Naive thymus-derived CD4-positive, alpha-beta T cell (primary cell): ENCODE measurements at regions not wholly inside any gene's neighbourhood (a gene's known extent, or its start where the extent isn't known, plus 50 kb on each side); places are given as distances from the start of the nearest gene placed in this dataset.
A peak's percentile ranks its signal among the peaks of the same experiment; 100 is the strongest.

Source experiments
- ATAC-seq: fragments of 150-1000 bp; cut with Tn5 transposase; 2 replicates; pipeline ENCODE4 v1.10.0; 2021; ENCODE audit warnings: mild to moderate bottlenecking, moderate library complexity
- CTCF ChIA-PET: fragments of 350-600 bp; sonication (Branson Sonifier 250); formaldehyde crosslinking; loops from one replicate; lab custom pipeline; 2021; ENCODE audit warnings: antibody characterized with exemption; lab: Charles Lee
- POLR2A ChIA-PET: fragments of 350-600 bp; sonication (Branson Sonifier 250); formaldehyde crosslinking; loops from one replicate; lab custom pipeline; 2021; ENCODE audit warnings: antibody characterized with exemption, inconsistent platforms; lab: Charles Lee
- DNase-seq, 9 donors: peaks; one replicate each; pipeline versions ENCODE4 v3.0.0 to v3.0.0-alpha.2; 2020 to 2022; ENCODE audit warnings: mixed read lengths in 1 of 9
- H3K27ac ChIP-seq: one replicate; pipeline ENCODE4 v1.7.0; 2013; ENCODE audit warnings: mild to moderate bottlenecking, low read depth, low read length, moderate library complexity
- H3K27me3 ChIP-seq, 2 donors: one replicate each; pipeline ENCODE4 v1.7.0; 2013; ENCODE audit warnings: low read length in 2 of 2, mild to moderate bottlenecking in 2 of 2, moderate library complexity in 2 of 2; ENCODE audit not compliant: control insufficient read depth in 2 of 2, insufficient read depth in 2 of 2
- H3K36me3 ChIP-seq, 3 experiments: 1 replicate in 2 of 3; 2 replicates in 1 of 3; pipeline ENCODE4 v1.7.0; 2013; ENCODE audit warnings: low read length in 3 of 3, mild to moderate bottlenecking in 3 of 3, moderate library complexity in 1 of 3; ENCODE audit not compliant: insufficient read depth in 3 of 3, control insufficient read depth in 2 of 3
- H3K4me1 ChIP-seq, 2 donors: one replicate each; pipeline ENCODE4 v1.7.0; 2013; ENCODE audit warnings: low read length in 2 of 2, mild to moderate bottlenecking in 2 of 2, moderate library complexity in 1 of 2; ENCODE audit not compliant: control insufficient read depth in 2 of 2, insufficient read depth in 2 of 2
- H3K4me3 ChIP-seq: 2 replicates; pipeline ENCODE4 v1.7.0; 2013; ENCODE audit warnings: mild to moderate bottlenecking, low read length
- H3K9me3 ChIP-seq, 3 experiments: 1 replicate in 2 of 3; 2 replicates in 1 of 3; pipeline ENCODE4 v1.7.0; 2013; ENCODE audit warnings: low read length in 3 of 3; ENCODE audit not compliant: control insufficient read depth in 2 of 3
- H3K27ac Mint-ChIP-seq, 9 donors: one replicate each; pipeline ENCODE4 v1.8.0; 2020 to 2022; ENCODE audit warnings: mixed read lengths in 9 of 9, mild to moderate bottlenecking in 8 of 9, moderate library complexity in 5 of 9, inconsistent platforms in 2 of 9
- H3K27me3 Mint-ChIP-seq, 5 donors: one replicate each; pipeline ENCODE4 v1.8.0; 2021 to 2022; ENCODE audit warnings: mixed read lengths in 5 of 5, mild to moderate bottlenecking in 1 of 5
- H3K36me3 Mint-ChIP-seq, 5 donors: one replicate each; pipeline ENCODE4 v1.8.0; 2020 to 2022; ENCODE audit warnings: mixed read lengths in 5 of 5, mild to moderate bottlenecking in 3 of 5, inconsistent platforms in 1 of 5
- H3K4me1 Mint-ChIP-seq, 7 donors: one replicate each; pipeline ENCODE4 v1.8.0; 2020 to 2022; ENCODE audit warnings: mixed read lengths in 7 of 7, mild to moderate bottlenecking in 3 of 7, inconsistent platforms in 1 of 7
- H3K4me3 Mint-ChIP-seq, 10 donors: one replicate each; pipeline ENCODE4 v1.8.0; 2020 to 2022; ENCODE audit warnings: mild to moderate bottlenecking in 10 of 10, mixed read lengths in 10 of 10, moderate library complexity in 6 of 10, inconsistent platforms in 2 of 10
- H3K9me3 Mint-ChIP-seq, 11 donors: one replicate each; pipeline ENCODE4 v1.8.0; 2020 to 2022; ENCODE audit warnings: mixed read lengths in 11 of 11, mild to moderate bottlenecking in 4 of 11, inconsistent platforms in 1 of 11, moderate library complexity in 1 of 11
- intact Hi-C, 2 donors: fragments of 100-400 bp; cut with micrococcal nuclease; formaldehyde crosslinking; loops; one replicate each; pipeline ENCODE4 v1.15.1; 2023

GRCh38 chr1:201764166-201764565 lies 64.8 kb upstream of the IPO9 start:
- no peaks in the 10 kb centered on the region for H3K9me3 ChIP-seq
- Mint-ChIP-seq H3K9me3 (no peaks in the 10 kb centered on the region), H3K27ac (no peak overlapping the region), H3K4me3 (no peak overlapping the region), H3K36me3 (no peaks in the 10 kb centered on the region), H3K4me1 (peaks cover 0 to 2% (median 0%) of the 10 kb centered on the region in 7 donors), H3K27me3 (peaks cover 0 to 12% (median 0%) of the 10 kb centered on the region in 5 donors)
- intact Hi-C loops = no loop called here
- no peak overlapping the region for H3K4me3 ChIP-seq
- H3K36me3 ChIP-seq = no peaks in the 10 kb centered on the region
- POLR2A ChIA-PET = no interaction called here
- DNase-seq (no peak), ATAC-seq (no peak)
- no peak overlapping the region for H3K27ac ChIP-seq
- CTCF ChIA-PET = interaction anchor here (0.9 kb wide), 1 partner anchor 55 kb away, joined by 3 read pairs; no protein-coding TSS in a partner anchor
- no peaks in the 10 kb centered on the region for H3K27me3 ChIP-seq
- no peaks in the 10 kb centered on the region for H3K4me1 ChIP-seq

DNA sequence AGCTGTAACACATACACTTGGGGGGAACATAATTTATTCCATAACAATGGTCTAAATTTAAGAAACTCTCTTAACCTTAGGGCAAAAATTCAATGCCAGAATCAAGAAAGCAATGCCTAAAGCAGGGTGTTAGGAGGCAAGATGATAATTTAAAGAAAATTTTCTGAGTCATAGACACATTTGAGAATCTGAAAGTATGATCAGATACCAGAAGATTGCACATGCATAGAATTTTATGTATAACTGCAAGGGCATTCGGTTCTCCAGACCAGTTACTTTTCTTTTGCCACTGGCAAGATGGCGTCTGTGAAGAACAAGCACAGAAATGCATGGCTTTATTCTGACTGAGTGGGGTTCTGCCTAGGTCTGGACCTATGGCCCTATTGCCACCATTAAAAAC lies 64.4 kb upstream of the IPO9 start:
- no peaks in the 10 kb centered on the region for H3K9me3 ChIP-seq
- no peaks in the 10 kb centered on the region for H3K4me1 ChIP-seq
- H3K4me3 ChIP-seq = no peak overlapping the region
- Mint-ChIP-seq H3K9me3 (no peaks in the 10 kb centered on the region), H3K27ac (no peak overlapping the region), H3K27me3 (peaks cover 0 to 12% (median 0%) of the 10 kb centered on the region in 5 donors), H3K36me3 (no peaks in the 10 kb centered on the region), H3K4me1 (peaks cover 0 to 2% (median 0%) of the 10 kb centered on the region in 7 donors), H3K4me3 (no peak overlapping the region)
- no peak for ATAC-seq
- CTCF ChIA-PET = no interaction called here
- no peaks in the 10 kb centered on the region for H3K27me3 ChIP-seq
- H3K27ac ChIP-seq = no peak overlapping the region
- H3K36me3 ChIP-seq = no peaks in the 10 kb centered on the region
- no peak for DNase-seq
- intact Hi-C loops = no loop called here
- POLR2A ChIA-PET = no interaction called here

- peaks cover 0 to 16% (median 6%) of the 10 kb centered on the region in 11 donors for H3K9me3 Mint-ChIP-seq
- intact Hi-C loops = no loop called here
- ATAC-seq = no peak
- H3K4me3 Mint-ChIP-seq = no peak overlapping the region
- Histone ChIP-seq H3K36me3 (no peaks in the 10 kb centered on the region), H3K4me3 (no peak overlapping the region), H3K27ac (no peak overlapping the region), H3K9me3 (peaks cover 0 to 9% (median 0%) of the 10 kb centered on the region in 3 experiments), H3K27me3 (no peaks in the 10 kb centered on the region), H3K4me1 (no peaks in the 10 kb centered on the region)
- peaks cover 0 to 2% (median 0%) of the 10 kb centered on the region in 7 donors for H3K4me1 Mint-ChIP-seq
- H3K27me3 Mint-ChIP-seq = peaks cover 0 to 7% (median 0%) of the 10 kb centered on the region in 5 donors
- H3K27ac Mint-ChIP-seq = peak overlapping the region in 1 of 9 donors; percentile 26
- DNase-seq = no peak
- peaks cover 0 to 3% (median 0%) of the 10 kb centered on the region in 5 donors for H3K36me3 Mint-ChIP-seq
- ChIA-PET CTCF (no interaction called here), POLR2A (no interaction called here)
Observed at GRCh38 chr1:201766131-201766866, 62.7 kb upstream of the IPO9 start.

DNA sequence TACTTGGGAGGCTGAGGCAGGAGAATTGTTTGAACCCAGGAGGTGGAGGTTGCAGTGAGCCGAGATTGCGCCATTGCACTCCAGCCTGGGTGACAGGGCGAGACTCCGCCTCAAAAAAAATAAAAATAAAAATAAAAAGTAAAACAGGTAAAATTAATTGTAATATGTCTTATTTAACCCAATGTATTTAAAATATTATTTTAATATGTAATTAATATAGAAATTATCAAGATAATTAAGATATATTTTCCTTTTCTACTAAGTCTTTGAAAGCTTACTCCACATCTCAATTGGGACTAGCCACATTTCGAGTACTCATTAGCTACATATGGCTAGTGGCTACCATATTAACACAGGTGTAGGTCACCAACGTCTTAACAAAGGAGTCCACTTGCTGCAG lies 61.6 kb upstream of the IPO9 start:
- Mint-ChIP-seq H3K27ac (no peak overlapping the region), H3K4me3 (no peak overlapping the region), H3K36me3 (peaks cover 0 to 13% (median 4%) of the 10 kb centered on the region in 5 donors), H3K27me3 (peaks cover 0 to 7% (median 0%) of the 10 kb centered on the region in 5 donors), H3K9me3 (peaks cover 2 to 27% (median 6%) of the 10 kb centered on the region in 11 donors), H3K4me1 (peaks cover 0 to 2% (median 0%) of the 10 kb centered on the region in 7 donors)
- Histone ChIP-seq H3K27ac (no peak overlapping the region), H3K9me3 (peaks cover 0 to 12% (median 0%) of the 10 kb centered on the region in 3 experiments), H3K4me1 (no peaks in the 10 kb centered on the region), H3K36me3 (no peaks in the 10 kb centered on the region), H3K4me3 (no peak overlapping the region), H3K27me3 (no peaks in the 10 kb centered on the region)
- ChIA-PET POLR2A (no interaction called here), CTCF (no interaction called here)
- no peak for ATAC-seq
- DNase-seq = no peak
- intact Hi-C loops = no loop called here

DNA sequence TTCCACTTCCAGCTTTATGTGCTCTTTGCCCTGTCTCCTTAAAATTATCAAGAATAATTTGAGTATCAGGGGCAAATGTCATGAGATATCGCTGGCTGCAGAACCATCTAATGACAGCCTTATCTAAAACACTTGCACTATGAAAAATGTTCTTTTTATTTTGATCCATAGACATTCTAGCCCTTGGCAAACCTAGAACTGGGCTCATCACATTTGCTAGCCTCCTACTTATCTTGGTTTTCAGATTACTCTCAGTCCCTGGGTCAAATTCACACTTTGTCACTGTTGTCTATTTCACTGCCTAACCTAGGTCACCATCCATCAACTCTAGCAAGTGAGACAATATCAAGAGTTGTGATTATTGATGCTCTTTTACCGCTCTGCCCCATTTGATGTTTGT lies 59.9 kb upstream of the IPO9 start:
- Mint-ChIP-seq H3K27ac (no peak overlapping the region), H3K36me3 (peaks cover 0 to 19% (median 4%) of the 10 kb centered on the region in 5 donors), H3K4me3 (no peak overlapping the region), H3K27me3 (peaks cover 0 to 2% (median 0%) of the 10 kb centered on the region in 5 donors), H3K9me3 (peaks cover 2 to 29% (median 6%) of the 10 kb centered on the region in 11 donors), H3K4me1 (peaks cover 0 to 2% (median 0%) of the 10 kb centered on the region in 7 donors)
- ATAC-seq (no peak), DNase-seq (no peak)
- Histone ChIP-seq H3K4me1 (no peaks in the 10 kb centered on the region), H3K27ac (no peak overlapping the region), H3K36me3 (no peaks in the 10 kb centered on the region), H3K4me3 (no peak overlapping the region), H3K9me3 (peaks cover 0 to 12% (median 0%) of the 10 kb centered on the region in 3 experiments), H3K27me3 (no peaks in the 10 kb centered on the region)
- CTCF ChIA-PET = interaction anchor here (0.9 kb wide), 1 partner anchor 21 kb away, joined by 5 read pairs; no protein-coding TSS in a partner anchor
- POLR2A ChIA-PET = no interaction called here
- intact Hi-C loops = no loop called here

GRCh38 chr1:201769966-201770365 lies 59.0 kb upstream of the IPO9 start:
- intact Hi-C loops = no loop called here
- Histone ChIP-seq H3K36me3 (no peaks in the 10 kb centered on the region), H3K4me3 (no peak overlapping the region), H3K9me3 (peaks cover 0 to 12% (median 0%) of the 10 kb centered on the region in 3 experiments), H3K4me1 (no peaks in the 10 kb centered on the region), H3K27me3 (no peaks in the 10 kb centered on the region), H3K27ac (no peak overlapping the region)
- no peak for DNase-seq
- H3K27ac Mint-ChIP-seq = no peak overlapping the region
- peaks cover 2 to 29% (median 7%) of the 10 kb centered on the region in 11 donors for H3K9me3 Mint-ChIP-seq
- H3K36me3 Mint-ChIP-seq = peaks cover 0 to 19% (median 4%) of the 10 kb centered on the region in 5 donors
- H3K27me3 Mint-ChIP-seq = peaks cover 0 to under 1% (median 0%) of the 10 kb centered on the region in 5 donors
- no peak overlapping the region for H3K4me3 Mint-ChIP-seq
- POLR2A ChIA-PET = no interaction called here
- H3K4me1 Mint-ChIP-seq = peaks cover 0 to 2% (median 0%) of the 10 kb centered on the region in 7 donors
- CTCF ChIA-PET = no interaction called here
- ATAC-seq = no peak
